GM21390 (cell line): ENCODE measurements at regions not wholly inside any gene's neighbourhood (a gene's known extent, or its start where the extent isn't known, plus 50 kb on each side); places are given as distances from the start of the nearest gene placed in this dataset.

Experiments
- ATAC-seq: cut with Tn5 transposase; IDR thresholded peaks from one replicate; pipeline ENCODE4 v1.9.1; 2021; ENCODE audit not compliant: unreplicated experiment

- ATAC-seq = no peak
Measured at GRCh38 chr5:3944930-3945329, 349.3 kb downstream of the IRX1 start.

GRCh38 chr5:3948838-3949237 is 353.2 kb downstream of the IRX1 start:
- ATAC-seq = no peak

- no peak for ATAC-seq
Measured at GRCh38 chr5:3954199-3954598, 358.6 kb downstream of the IRX1 start.

- no peak for ATAC-seq
Measured at GRCh38 chr5:3954633-3955032, 359.0 kb downstream of the IRX1 start.

GRCh38 chr5:3957658-3958057 is 362.0 kb downstream of the IRX1 start:
- ATAC-seq = no peak

GRCh38 chr5:3958389-3958788 is 362.8 kb downstream of the IRX1 start:
- ATAC-seq = no peak

- ATAC-seq = no peak
Measured at GRCh38 chr5:3962113-3962512, 366.5 kb downstream of the IRX1 start.

- ATAC-seq = no peak
Measured at GRCh38 chr5:3963652-3964051, 368.0 kb downstream of the IRX1 start.

GRCh38 chr5:3980156-3980555 is 384.5 kb downstream of the IRX1 start:
- no peak for ATAC-seq

GRCh38 chr5:3987867-3988266 is 392.2 kb downstream of the IRX1 start:
- no peak for ATAC-seq

GRCh38 chr5:3993856-3994473 is 398.3 kb downstream of the IRX1 start:
- ATAC-seq = no peak

GRCh38 chr5:3994628-3995027 is 399.0 kb downstream of the IRX1 start:
- ATAC-seq = no peak

GRCh38 chr5:3995954-3996619 is 400.5 kb downstream of the IRX1 start:
- ATAC-seq = no peak

GRCh38 chr5:3996707-3997336 is 401.2 kb downstream of the IRX1 start:
- ATAC-seq = no peak

- no peak for ATAC-seq
Measured at GRCh38 chr5:3997670-3998069, 402.0 kb downstream of the IRX1 start.

- ATAC-seq = no peak
Measured at GRCh38 chr5:3999929-4000328, 404.3 kb downstream of the IRX1 start.

GRCh38 chr5:4001004-4001403 is 405.4 kb downstream of the IRX1 start:
- ATAC-seq = no peak

GRCh38 chr5:4001758-4002533 is 406.3 kb downstream of the IRX1 start:
- no peak for ATAC-seq

- no peak for ATAC-seq
Measured at GRCh38 chr5:4005335-4005734, 409.7 kb downstream of the IRX1 start.

- no peak for ATAC-seq
Measured at GRCh38 chr5:4007001-4007400, 411.4 kb downstream of the IRX1 start.

GRCh38 chr5:4011943-4012342 is 416.3 kb downstream of the IRX1 start:
- ATAC-seq = no peak
